Panc1 (cell line): ENCODE measurements at regions not wholly inside any gene's neighbourhood (a gene's known extent, or its start where the extent isn't known, plus 50 kb on each side); places are given as distances from the start of the nearest gene placed in this dataset.

ENCODE experiments used
- CTCF ChIP-seq: fragments of 450-650 bp; IDR thresholded peaks from 2 replicates; pipeline ENCODE4 v1.5.1; 2017; ENCODE audit warnings: mild to moderate bottlenecking
- POLR2AphosphoS5 ChIP-seq: IDR thresholded peaks from 2 replicates; pipeline ENCODE4 v1.6.1; 2012; ENCODE audit warnings: mild to moderate bottlenecking, low read depth, low read length, moderate library complexity
- REST ChIP-seq, 2 experiments: IDR thresholded peaks; 2 replicates each; pipeline ENCODE4 v1.6.1; 2011 to 2012; ENCODE audit warnings: low read depth in 2 of 2, control low read depth in 1 of 2, low read length in 1 of 2, mild to moderate bottlenecking in 1 of 2, moderate library complexity in 1 of 2; ENCODE audit not compliant: insufficient read depth in 1 of 2

GRCh38 chr21:23690316-23690715 lies 1917.0 kb downstream of the MRPL39 start:
- TF ChIP-seq CTCF (no peak), POLR2AphosphoS5 (no peak), REST (IDR thresholded peaks at IDR 0.05; ENCODE audit: insufficient read depth in 1 of 2, low read depth in 2 of 2, low read length in 1 of 2) (no peak)
